ENCODE measurements at regions not wholly inside any gene's neighbourhood (a gene's known extent, or its start where the extent isn't known, plus 50 kb on each side); places are given as distances from the start of the nearest gene placed in this dataset.

GRCh38 chr14:87152693-87153092 is 840.3 kb downstream of the GALC start:
- DNase-seq = no peak

- no peak for DNase-seq
Measured at GRCh38 chr14:87149583-87150354, 843.2 kb downstream of the GALC start.

- DNase-seq = no peak
Measured at GRCh38 chr14:87148655-87149054, 844.3 kb downstream of the GALC start.

GRCh38 chr14:87142551-87143211 is 850.3 kb downstream of the GALC start:
- no peak for DNase-seq

- DNase-seq = no peak
Measured at GRCh38 chr14:87141801-87142200, 851.2 kb downstream of the GALC start.

GRCh38 chr14:87139299-87139698 is 853.7 kb downstream of the GALC start:
- DNase-seq = no peak

- DNase-seq = no peak
Measured at GRCh38 chr14:87133073-87133801, 859.7 kb downstream of the GALC start.

GRCh38 chr14:87131879-87132278 is 861.1 kb downstream of the GALC start:
- DNase-seq = no peak

GRCh38 chr14:87122166-87122565 is 870.8 kb downstream of the GALC start:
- no peak for DNase-seq

- no peak for DNase-seq
Measured at GRCh38 chr14:87121716-87122115, 871.3 kb downstream of the GALC start.

- no peak for DNase-seq
Measured at GRCh38 chr14:87115234-87115633, 877.7 kb downstream of the GALC start.

GRCh38 chr14:87113286-87113685 is 879.7 kb downstream of the GALC start:
- DNase-seq = no peak

- no peak for DNase-seq
Measured at GRCh38 chr14:87111741-87112140, 881.2 kb downstream of the GALC start.

GRCh38 chr14:87111126-87111525 is 881.9 kb downstream of the GALC start:
- DNase-seq = no peak

- no peak for DNase-seq
Measured at GRCh38 chr14:87109271-87109670, 883.7 kb downstream of the GALC start.

- no peak for DNase-seq
Measured at GRCh38 chr14:87108726-87109125, 884.3 kb downstream of the GALC start.

GRCh38 chr14:87102811-87103378 is 890.1 kb downstream of the GALC start:
- DNase-seq = no peak

GRCh38 chr14:87097015-87097414 is 896.0 kb downstream of the GALC start:
- DNase-seq = no peak

- DNase-seq = no peak
Measured at GRCh38 chr14:87094913-87095312, 898.1 kb downstream of the GALC start.

- no peak for DNase-seq
Measured at GRCh38 chr14:87088588-87088987, 904.4 kb downstream of the GALC start.

- DNase-seq = no peak
Measured at GRCh38 chr14:87087881-87088280, 905.1 kb downstream of the GALC start.

- DNase-seq = no peak
Measured at GRCh38 chr14:87084908-87085307, 908.1 kb downstream of the GALC start.

- DNase-seq = no peak
Measured at GRCh38 chr14:87082917-87083316, 910.1 kb downstream of the GALC start.

- DNase-seq = no peak
Measured at GRCh38 chr14:87081004-87081403, 912.0 kb downstream of the GALC start.

Measured in activated T-cell treated with anti-CD3 and anti-CD28 coated beads, Interleukin-2, amount 50 U/mL, for 48 hours (primary cell).